ENCODE measurements at regions not wholly inside any gene's neighbourhood (a gene's known extent, or its start where the extent isn't known, plus 50 kb on each side); places are given as distances from the start of the nearest gene placed in this dataset.

- CTCF ChIA-PET = interaction anchor here (0.7 kb wide), 1 partner anchor 194 kb away, joined by 4 read pairs; no protein-coding TSS in a partner anchor
- Histone ChIP-seq H3K4me3 (ENCODE audit: low read depth, low read length) (no peak overlapping the region), H3K27ac (ENCODE audit: low read depth, low read length) (no peak overlapping the region), H3K9me3 (ENCODE audit: control insufficient read depth, insufficient read depth, low read length) (no peaks in the 10 kb centered on the region), H3K27me3 (ENCODE audit: control insufficient read depth, insufficient read depth, low read length) (no peaks in the 10 kb centered on the region)
- no peak for TF ChIP-seq CTCF (IDR thresholded peaks at IDR 0.05; ENCODE audit: low read depth, low read length)
- no peak for DNase-seq (ENCODE audit: low read depth, low spot score)
- POLR2A ChIA-PET = no interaction called here
Measured at GRCh38 chr12:70094467-70094866, 148.8 kb upstream of the CNOT2 start.

GRCh38 chr12:70096759-70097410 lies 146.3 kb upstream of the CNOT2 start:
- DNase-seq (ENCODE audit: low read depth, low spot score) = no peak
- ChIA-PET POLR2A (no interaction called here), CTCF (no interaction called here)
- no peak overlapping the region for H3K27ac ChIP-seq (ENCODE audit: low read depth, low read length)
- no peak overlapping the region for H3K4me3 ChIP-seq (ENCODE audit: low read depth, low read length)
- no peak for TF ChIP-seq CTCF (IDR thresholded peaks at IDR 0.05; ENCODE audit: low read depth, low read length)
- no peaks in the 10 kb centered on the region for H3K27me3 ChIP-seq (ENCODE audit: control insufficient read depth, insufficient read depth, low read length)
- no peaks in the 10 kb centered on the region for H3K9me3 ChIP-seq (ENCODE audit: control insufficient read depth, insufficient read depth, low read length)

GRCh38 chr12:70101064-70101463 lies 142.2 kb upstream of the CNOT2 start:
- Histone ChIP-seq H3K4me3 (ENCODE audit: low read depth, low read length) (no peak overlapping the region), H3K9me3 (ENCODE audit: control insufficient read depth, insufficient read depth, low read length) (no peaks in the 10 kb centered on the region), H3K27ac (ENCODE audit: low read depth, low read length) (no peak overlapping the region), H3K27me3 (ENCODE audit: control insufficient read depth, insufficient read depth, low read length) (no peaks in the 10 kb centered on the region)
- no peak for TF ChIP-seq CTCF (IDR thresholded peaks at IDR 0.05; ENCODE audit: low read depth, low read length)
- no peak for DNase-seq (ENCODE audit: low read depth, low spot score)
- POLR2A ChIA-PET = no interaction called here
- CTCF ChIA-PET = no interaction called here

GRCh38 chr12:70106347-70106746 lies 136.9 kb upstream of the CNOT2 start:
- no peak for TF ChIP-seq CTCF (IDR thresholded peaks at IDR 0.05; ENCODE audit: low read depth, low read length)
- Histone ChIP-seq H3K4me3 (ENCODE audit: low read depth, low read length) (no peak overlapping the region), H3K9me3 (ENCODE audit: control insufficient read depth, insufficient read depth, low read length) (no peaks in the 10 kb centered on the region; the same call in 1 of the 2 replicates), H3K27ac (ENCODE audit: low read depth, low read length) (no peak overlapping the region), H3K27me3 (ENCODE audit: control insufficient read depth, insufficient read depth, low read length) (no peaks in the 10 kb centered on the region)
- POLR2A ChIA-PET = no interaction called here
- DNase-seq (ENCODE audit: low read depth, low spot score) = no peak
- CTCF ChIA-PET = no interaction called here

GRCh38 chr12:70110085-70110484 lies 133.1 kb upstream of the CNOT2 start:
- no peak for TF ChIP-seq CTCF (IDR thresholded peaks at IDR 0.05; ENCODE audit: low read depth, low read length)
- ChIA-PET CTCF (no interaction called here), POLR2A (no interaction called here)
- no peak overlapping the region for H3K4me3 ChIP-seq (ENCODE audit: low read depth, low read length)
- H3K27ac ChIP-seq (ENCODE audit: low read depth, low read length) = no peak overlapping the region
- no peak for DNase-seq (ENCODE audit: low read depth, low spot score)
- no peaks in the 10 kb centered on the region for H3K27me3 ChIP-seq (ENCODE audit: control insufficient read depth, insufficient read depth, low read length)
- H3K9me3 ChIP-seq (ENCODE audit: control insufficient read depth, insufficient read depth, low read length) = no peaks in the 10 kb centered on the region; the same call in 1 of the 2 replicates
